HL-60 (cell line): ENCODE measurements at regions not wholly inside any gene's neighbourhood (a gene's known extent, or its start where the extent isn't known, plus 50 kb on each side); places are given as distances from the start of the nearest gene placed in this dataset.

Experiments used
- GABPA ChIP-seq: IDR thresholded peaks from 2 replicates; pipeline ENCODE4 v1.6.1; 2012; ENCODE audit warnings: low read depth
- TF ChIP-seq, protein P1 (sequence below): IDR thresholded peaks from one replicate; pipeline ENCODE4 v1.5.1; 2011; ENCODE audit warnings: low read length, control low read depth, inconsistent platforms; ENCODE audit not compliant: insufficient read depth

DNA sequence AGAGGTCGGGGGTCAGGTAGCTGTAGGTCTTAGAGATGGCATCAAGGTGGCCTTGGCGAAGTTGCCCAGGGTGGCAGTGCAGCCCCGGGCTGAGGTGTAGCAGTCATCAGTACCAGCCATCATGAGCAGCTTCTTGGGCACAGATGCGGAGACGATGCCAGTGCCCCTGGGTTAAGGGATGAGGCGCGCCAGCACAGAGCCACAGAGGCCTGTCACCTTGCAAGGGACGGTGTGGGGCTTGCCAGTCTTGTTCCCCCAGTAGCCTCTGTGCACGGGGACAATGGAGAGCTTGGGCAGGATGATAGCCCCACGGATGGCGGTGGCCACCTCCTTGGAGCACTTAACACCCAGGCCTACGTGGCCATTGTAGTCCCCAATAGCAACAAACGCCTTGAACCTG lies 750.7 kb upstream of the PABPC4L start:
- TF ChIP-seq, protein P1, sequence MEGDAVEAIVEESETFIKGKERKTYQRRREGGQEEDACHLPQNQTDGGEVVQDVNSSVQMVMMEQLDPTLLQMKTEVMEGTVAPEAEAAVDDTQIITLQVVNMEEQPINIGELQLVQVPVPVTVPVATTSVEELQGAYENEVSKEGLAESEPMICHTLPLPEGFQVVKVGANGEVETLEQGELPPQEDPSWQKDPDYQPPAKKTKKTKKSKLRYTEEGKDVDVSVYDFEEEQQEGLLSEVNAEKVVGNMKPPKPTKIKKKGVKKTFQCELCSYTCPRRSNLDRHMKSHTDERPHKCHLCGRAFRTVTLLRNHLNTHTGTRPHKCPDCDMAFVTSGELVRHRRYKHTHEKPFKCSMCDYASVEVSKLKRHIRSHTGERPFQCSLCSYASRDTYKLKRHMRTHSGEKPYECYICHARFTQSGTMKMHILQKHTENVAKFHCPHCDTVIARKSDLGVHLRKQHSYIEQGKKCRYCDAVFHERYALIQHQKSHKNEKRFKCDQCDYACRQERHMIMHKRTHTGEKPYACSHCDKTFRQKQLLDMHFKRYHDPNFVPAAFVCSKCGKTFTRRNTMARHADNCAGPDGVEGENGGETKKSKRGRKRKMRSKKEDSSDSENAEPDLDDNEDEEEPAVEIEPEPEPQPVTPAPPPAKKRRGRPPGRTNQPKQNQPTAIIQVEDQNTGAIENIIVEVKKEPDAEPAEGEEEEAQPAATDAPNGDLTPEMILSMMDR, result no peak
- no peak for TF ChIP-seq GABPA
